Trophoblast cell (in vitro differentiated cells and primary cell): ENCODE measurements at regions not wholly inside any gene's neighbourhood (a gene's known extent, or its start where the extent isn't known, plus 50 kb on each side); places are given as distances from the start of the nearest gene placed in this dataset.

Experiments
- DNase-seq, 2 donors: peaks; one replicate each; pipeline ENCODE4 v3.0.0-alpha.2; 2016
- H2AFZ ChIP-seq: 2 replicates; pipeline ENCODE4 v1.6.1; 2013; ENCODE audit warnings: low read length, moderate library complexity, mild to moderate bottlenecking; ENCODE audit not compliant: insufficient read depth, poor library complexity
- H2AK5ac ChIP-seq: 2 replicates; pipeline ENCODE4 v1.6.1; 2013; ENCODE audit warnings: mild to moderate bottlenecking, low read length
- H2BK120ac ChIP-seq: 2 replicates; pipeline ENCODE4 v1.6.1; 2013; ENCODE audit warnings: low read length, mild to moderate bottlenecking, moderate library complexity; ENCODE audit not compliant: insufficient read depth, poor library complexity
- H2BK12ac ChIP-seq: 2 replicates; pipeline ENCODE4 v1.6.1; 2013; ENCODE audit warnings: mild to moderate bottlenecking, low read length, moderate library complexity
- H2BK5ac ChIP-seq: 2 replicates; pipeline ENCODE4 v1.6.1; 2013; ENCODE audit warnings: low read length, low read depth, moderate library complexity, mild to moderate bottlenecking; ENCODE audit not compliant: poor library complexity
- H3K14ac ChIP-seq: 2 replicates; pipeline ENCODE4 v1.6.1; 2013; ENCODE audit warnings: mild to moderate bottlenecking, low read length
- H3K18ac ChIP-seq: 2 replicates; pipeline ENCODE4 v1.6.1; 2013; ENCODE audit warnings: mild to moderate bottlenecking, low read length
- H3K23ac ChIP-seq: 2 replicates; pipeline ENCODE4 v1.6.1; 2013; ENCODE audit warnings: low read length
- H3K27ac ChIP-seq: 2 replicates; pipeline ENCODE4 v1.5.1; 2013; ENCODE audit warnings: low read depth, mild to moderate bottlenecking, inconsistent platforms, low read length, moderate library complexity
- H3K27me3 ChIP-seq: 2 replicates; pipeline ENCODE4 v1.6.1; 2013; ENCODE audit warnings: inconsistent platforms, mild to moderate bottlenecking, low read length, moderate library complexity; ENCODE audit not compliant: insufficient read depth
- H3K36me3 ChIP-seq, 2 experiments: 1 replicate in 1 of 2; 2 replicates in 1 of 2; pipeline ENCODE4 v1.6.1; 2013; ENCODE audit warnings: low read length in 2 of 2, mild to moderate bottlenecking in 2 of 2, moderate library complexity in 1 of 2; ENCODE audit not compliant: insufficient read depth in 2 of 2, control insufficient read depth in 1 of 2
- H3K4ac ChIP-seq: 2 replicates; pipeline ENCODE4 v1.6.1; 2013; ENCODE audit warnings: low read depth, mild to moderate bottlenecking, low read length, moderate library complexity
- H3K4me1 ChIP-seq, 2 experiments: 1 replicate in 1 of 2; 2 replicates in 1 of 2; pipeline ENCODE4 v1.6.1; 2013; ENCODE audit warnings: low read length in 2 of 2, mild to moderate bottlenecking in 2 of 2, moderate library complexity in 1 of 2; ENCODE audit not compliant: insufficient read depth in 2 of 2, control insufficient read depth in 1 of 2
- H3K4me2 ChIP-seq: 2 replicates; pipeline ENCODE4 v1.6.1; 2013; ENCODE audit warnings: inconsistent platforms, mild to moderate bottlenecking, low read length, moderate library complexity
- H3K4me3 ChIP-seq: 2 replicates; pipeline ENCODE4 v1.5.1; 2013; ENCODE audit warnings: mild to moderate bottlenecking, low read depth, low read length, inconsistent platforms
- H3K79me1 ChIP-seq: one replicate; pipeline ENCODE4 v1.6.1; 2013; ENCODE audit warnings: low read length
- H3K79me2 ChIP-seq: 2 replicates; pipeline ENCODE4 v1.6.1; 2013; ENCODE audit warnings: low read length, mild to moderate bottlenecking; ENCODE audit not compliant: control insufficient read depth, insufficient read depth, poor library complexity
- H3K9ac ChIP-seq: 2 replicates; pipeline ENCODE4 v1.6.1; 2013; ENCODE audit warnings: mild to moderate bottlenecking, low read length
- H3K9me3 ChIP-seq: 2 replicates; pipeline ENCODE4 v1.6.1; 2013; ENCODE audit warnings: low read depth, mild to moderate bottlenecking, control low read depth, inconsistent platforms, low read length; ENCODE audit not compliant: insufficient read depth
- H4K12ac ChIP-seq: 2 replicates; pipeline ENCODE4 v1.6.1; 2013; ENCODE audit warnings: low read depth, mild to moderate bottlenecking, low read length, moderate library complexity
- H4K8ac ChIP-seq: 2 replicates; pipeline ENCODE4 v1.6.1; 2013; ENCODE audit warnings: low read depth, mild to moderate bottlenecking, low read length, moderate library complexity
- H4K91ac ChIP-seq: one replicate; pipeline ENCODE4 v1.6.1; 2013; ENCODE audit warnings: low read depth, mild to moderate bottlenecking, low read length, moderate library complexity
- WGBS: extraction: QIAGEN DNeasy Blood & Tissue Kit; methylation state at CpG from one replicate; pipeline ENCODE4 v1.1.7; 2013; ENCODE audit warnings: missing lambda C conversion rate; ENCODE audit not compliant: insufficient read length, insufficient coverage; ENCODE audit errors: extremely low coverage; 5-methylcytosine and 5-hydroxymethylcytosine counted together

GRCh38 chrX:141396536-141396935, 154.2 kb upstream of the SPANXC start:
- Histone ChIP-seq H3K79me1 (no peaks in the 10 kb centered on the region), H3K23ac (no peak overlapping the region), H4K8ac (no peak overlapping the region), H2BK5ac (no peak overlapping the region), H2BK120ac (no peak overlapping the region), H3K27ac (no peak overlapping the region), H3K27me3 (no peaks in the 10 kb centered on the region), H3K4me2 (no peak overlapping the region), H3K9ac (no peak overlapping the region), H4K91ac (no peak overlapping the region), H2AK5ac (no peak overlapping the region), H3K4me1 (no peaks in the 10 kb centered on the region), H3K14ac (no peak overlapping the region), H2AFZ (no peak overlapping the region), H3K36me3 (no peaks in the 10 kb centered on the region), H3K18ac (no peak overlapping the region), H3K79me2 (no peaks in the 10 kb centered on the region), H3K4me3 (no peak overlapping the region), H3K4ac (no peak overlapping the region), H3K9me3 (no peaks in the 10 kb centered on the region), H2BK12ac (no peak overlapping the region), H4K12ac (no peak overlapping the region)
- no peak for DNase-seq
- WGBS = no CpG with 5 or more reads among the region's 1 CpG

GRCh38 chrX:141375011-141375760, 132.9 kb upstream of the SPANXC start:
- Histone ChIP-seq H2BK120ac (no peak overlapping the region), H3K27ac (no peak overlapping the region), H3K4me1 (no peaks in the 10 kb centered on the region), H3K23ac (no peak overlapping the region), H3K9me3 (no peaks in the 10 kb centered on the region), H3K36me3 (no peaks in the 10 kb centered on the region), H2AFZ (no peak overlapping the region), H2BK12ac (no peak overlapping the region), H3K4me3 (no peak overlapping the region), H4K12ac (no peak overlapping the region), H3K4me2 (no peak overlapping the region), H3K9ac (no peak overlapping the region), H3K27me3 (no peaks in the 10 kb centered on the region), H4K91ac (no peak overlapping the region), H3K14ac (no peak overlapping the region), H3K79me2 (no peaks in the 10 kb centered on the region), H2AK5ac (no peak overlapping the region), H2BK5ac (no peak overlapping the region), H3K79me1 (no peaks in the 10 kb centered on the region), H3K4ac (no peak overlapping the region), H3K18ac (no peak overlapping the region), H4K8ac (no peak overlapping the region)
- DNase-seq = no peak
- WGBS = no CpG with 5 or more reads among the region's 2 CpGs

GRCh38 chrX:141341743-141342142, 99.4 kb upstream of the SPANXC start:
- Histone ChIP-seq H3K14ac (no peak overlapping the region), H3K27me3 (no peaks in the 10 kb centered on the region), H2BK120ac (no peak overlapping the region), H3K4me2 (no peak overlapping the region), H3K23ac (no peak overlapping the region), H2AFZ (no peak overlapping the region), H4K8ac (no peak overlapping the region), H3K4ac (no peak overlapping the region), H4K12ac (no peak overlapping the region), H3K27ac (no peak overlapping the region), H3K9ac (no peak overlapping the region), H4K91ac (no peak overlapping the region), H3K79me1 (no peaks in the 10 kb centered on the region), H3K9me3 (no peaks in the 10 kb centered on the region), H2AK5ac (no peak overlapping the region), H3K36me3 (no peaks in the 10 kb centered on the region), H2BK12ac (no peak overlapping the region), H3K79me2 (no peaks in the 10 kb centered on the region), H2BK5ac (no peak overlapping the region), H3K4me1 (no peaks in the 10 kb centered on the region), H3K18ac (no peak overlapping the region), H3K4me3 (no peak overlapping the region)
- no CpG with 5 or more reads among the region's 2 CpGs for WGBS
- DNase-seq = no peak

- H3K79me1 ChIP-seq = no peaks in the 10 kb centered on the region
- H4K91ac ChIP-seq = no peak overlapping the region
- H3K18ac ChIP-seq = no peak overlapping the region
- H3K9ac ChIP-seq = no peak overlapping the region
- no peaks in the 10 kb centered on the region for H3K79me2 ChIP-seq
- no peak overlapping the region for H4K8ac ChIP-seq
- no peak overlapping the region for H2AK5ac ChIP-seq
- no peak overlapping the region for H4K12ac ChIP-seq
- WGBS = no CpG with 5 or more reads among the region's 5 CpGs
- no peak overlapping the region for H3K4ac ChIP-seq
- no peak overlapping the region for H2BK120ac ChIP-seq
- H3K36me3 ChIP-seq = no peaks in the 10 kb centered on the region
- H3K9me3 ChIP-seq = no peaks in the 10 kb centered on the region
- no peak overlapping the region for H3K23ac ChIP-seq
- H3K27me3 ChIP-seq = no peaks in the 10 kb centered on the region
- H2BK12ac ChIP-seq = no peak overlapping the region
- no peak for DNase-seq
- H3K4me1 ChIP-seq = no peaks in the 10 kb centered on the region
- no peak overlapping the region for H3K4me3 ChIP-seq
- no peak overlapping the region for H2AFZ ChIP-seq
- H3K27ac ChIP-seq = no peak overlapping the region
- no peak overlapping the region for H3K14ac ChIP-seq
- H3K4me2 ChIP-seq = no peak overlapping the region
- no peak overlapping the region for H2BK5ac ChIP-seq
Observed at GRCh38 chrX:141341341-141341740, 99.0 kb upstream of the SPANXC start.
